Activated T-cell treated with anti-CD3 and anti-CD28 coated beads for 1 hour (primary cell): ENCODE measurements at regions not wholly inside any gene's neighbourhood (a gene's known extent, or its start where the extent isn't known, plus 50 kb on each side); places are given as distances from the start of the nearest gene placed in this dataset.
"Not testable (repeated sequence)": the region's sequence is repeated elsewhere in the genome, so short reads cannot be mapped to it uniquely, and the experiment has no call there.

ENCODE experiments used
- DNase-seq: peaks from one replicate; pipeline ENCODE4 v3.0.0-alpha.2; 2020; ENCODE audit warnings: low read depth

DNA sequence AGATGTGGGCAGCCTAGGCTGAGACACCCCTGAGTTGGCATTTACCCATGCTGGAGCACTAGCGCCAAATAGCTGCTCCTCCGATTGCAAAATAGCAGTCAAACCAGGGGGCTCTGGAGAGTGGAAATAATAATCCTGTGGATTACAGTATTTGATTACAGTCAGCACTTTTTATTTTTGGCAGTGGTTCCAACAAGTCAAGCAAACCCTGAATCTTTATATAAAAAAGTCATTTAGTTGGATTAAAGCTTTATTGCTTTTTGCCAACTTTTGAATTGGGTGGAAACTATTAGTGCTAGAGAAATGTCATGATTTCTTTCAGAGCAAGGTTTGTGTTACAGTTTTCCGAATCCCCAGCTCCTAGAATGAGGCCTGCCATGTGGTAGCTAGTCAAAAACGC lies 99.3 kb upstream of the FAM20A start:
- DNase-seq = no peak

DNA sequence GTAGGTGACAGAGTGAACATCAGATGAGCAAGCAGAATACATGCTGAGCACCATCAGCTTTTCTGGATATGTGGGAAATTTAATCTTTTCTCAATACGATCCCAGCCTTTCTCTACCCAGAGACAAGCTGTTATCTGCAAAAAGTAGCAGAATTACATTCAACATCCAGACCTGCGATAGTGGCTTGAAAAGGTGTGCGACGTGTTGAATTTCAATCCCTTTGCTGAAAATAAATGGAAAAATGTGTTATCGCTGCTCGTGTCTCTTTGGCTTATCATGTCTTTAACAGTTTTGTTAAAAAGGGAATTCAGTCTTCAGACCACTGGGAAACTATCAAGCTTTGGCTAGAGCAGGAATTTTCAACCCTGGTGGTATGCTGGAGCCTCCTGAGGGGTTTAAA lies 98.8 kb upstream of the FAM20A start:
- no peak for DNase-seq

DNA sequence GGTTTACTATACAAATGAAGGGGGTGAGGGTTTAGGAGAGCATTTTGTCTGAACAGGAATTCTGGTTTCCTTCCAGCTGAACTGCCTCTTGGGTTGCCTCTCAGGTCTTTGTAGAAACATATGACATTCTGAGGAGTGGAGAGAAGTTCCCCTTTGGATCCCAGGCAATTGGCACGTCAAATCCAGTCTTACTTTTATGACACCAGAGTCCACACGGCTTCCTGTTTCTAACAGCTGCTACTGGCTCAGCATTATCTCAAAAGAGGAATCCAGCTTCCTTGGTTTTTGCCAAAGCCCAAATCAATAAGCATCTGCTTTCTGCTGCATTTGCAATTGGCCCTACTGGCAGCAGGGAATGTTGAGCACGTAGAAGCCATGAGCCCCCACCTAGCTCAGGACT lies 97.6 kb upstream of the FAM20A start:
- no peak for DNase-seq

DNA sequence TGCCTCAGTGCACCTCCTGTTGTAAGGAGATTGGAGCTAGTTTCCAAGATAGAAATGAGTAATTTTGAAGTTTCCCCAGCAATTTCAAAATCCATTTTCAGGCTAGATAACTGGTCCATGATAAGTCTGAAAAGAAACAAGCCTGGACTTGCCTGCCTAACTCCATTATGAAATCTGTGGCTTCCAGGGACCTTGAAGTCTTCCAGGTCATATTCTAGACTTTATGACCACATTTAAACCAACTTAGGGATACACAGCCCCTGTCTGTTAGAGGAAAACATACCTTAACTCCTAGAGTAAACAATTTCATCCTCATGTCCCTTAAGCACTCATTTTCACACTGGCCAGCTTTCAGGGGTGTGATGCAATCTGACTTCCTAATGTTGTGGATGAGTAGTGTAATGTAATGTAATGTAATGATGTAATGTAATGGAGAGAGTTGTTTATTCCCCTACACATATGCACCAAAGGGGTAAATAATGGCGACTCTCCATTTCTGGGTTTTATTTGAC lies 96.7 kb upstream of the FAM20A start:
- DNase-seq = no peak

DNA sequence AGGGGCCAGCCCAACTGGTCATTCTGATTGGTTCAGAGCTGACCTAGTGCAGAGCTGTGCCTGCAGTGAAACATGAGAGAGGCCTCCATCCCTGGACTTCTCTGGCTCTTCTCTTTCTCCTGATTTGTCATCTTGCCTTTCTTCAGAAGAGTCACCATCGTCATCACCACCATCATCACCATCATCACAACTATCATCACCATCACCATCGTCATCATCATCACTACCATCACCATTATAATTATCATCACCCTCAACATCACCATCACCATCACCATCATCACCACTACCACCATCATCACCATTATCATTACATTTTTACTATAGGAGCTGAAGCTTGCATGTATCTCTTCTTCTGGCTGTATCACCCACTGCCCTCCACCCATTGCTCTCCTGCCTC lies 94.5 kb upstream of the FAM20A start:
- DNase-seq = no peak

DNA sequence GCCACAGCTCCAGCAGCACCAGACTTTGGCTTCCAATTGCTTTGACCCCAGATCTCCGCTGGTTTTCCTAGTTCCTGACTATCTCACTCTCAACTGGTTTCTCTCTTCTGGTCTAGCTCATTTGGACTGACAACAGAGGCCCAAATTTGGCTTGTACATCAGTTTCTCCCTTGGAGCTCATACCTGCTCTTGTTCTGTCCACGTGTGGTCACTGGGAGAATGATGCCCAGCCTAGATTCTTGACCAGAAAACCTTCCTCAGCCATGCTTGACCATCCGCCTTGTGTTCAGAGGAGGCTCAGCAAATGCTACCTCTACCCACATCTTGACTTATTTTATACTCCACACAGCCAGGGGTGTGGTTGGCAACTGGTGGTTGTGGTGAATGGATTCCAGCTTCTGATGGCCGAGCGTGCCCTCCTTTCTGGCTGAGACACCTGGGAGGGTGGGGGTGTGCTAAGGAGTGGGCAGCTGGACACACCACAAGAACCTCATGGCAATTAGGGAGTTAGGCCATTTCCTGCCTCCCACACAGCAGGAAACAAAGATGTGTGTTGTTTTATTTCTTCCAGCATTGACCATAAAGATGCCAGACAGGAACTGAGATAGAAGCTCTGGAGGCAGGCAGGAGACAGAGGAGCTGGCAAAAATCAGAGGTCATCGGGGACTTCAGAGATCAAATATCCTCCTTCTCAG lies 93.8 kb upstream of the FAM20A start:
- DNase-seq = no peak

DNA sequence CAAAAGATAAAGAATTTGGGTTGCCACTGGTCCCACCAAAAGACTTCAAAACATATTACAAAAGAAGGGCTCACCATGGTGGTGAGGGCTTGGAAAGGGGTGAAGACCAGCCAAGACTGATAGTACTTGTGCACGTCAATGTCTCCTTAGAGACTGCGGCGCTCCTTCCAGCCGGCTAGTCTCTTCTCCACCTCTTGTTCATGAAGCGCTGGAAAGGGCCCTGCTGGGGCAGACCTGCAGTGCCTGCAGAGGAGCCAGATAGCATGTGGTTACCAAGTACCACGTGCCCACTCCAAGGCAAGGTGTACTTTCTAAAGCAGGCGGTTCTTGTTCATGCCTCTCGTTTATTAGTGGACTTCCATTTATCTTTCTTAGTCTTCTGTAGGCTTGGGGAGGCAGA lies 92.7 kb upstream of the FAM20A start:
- no peak for DNase-seq

DNA sequence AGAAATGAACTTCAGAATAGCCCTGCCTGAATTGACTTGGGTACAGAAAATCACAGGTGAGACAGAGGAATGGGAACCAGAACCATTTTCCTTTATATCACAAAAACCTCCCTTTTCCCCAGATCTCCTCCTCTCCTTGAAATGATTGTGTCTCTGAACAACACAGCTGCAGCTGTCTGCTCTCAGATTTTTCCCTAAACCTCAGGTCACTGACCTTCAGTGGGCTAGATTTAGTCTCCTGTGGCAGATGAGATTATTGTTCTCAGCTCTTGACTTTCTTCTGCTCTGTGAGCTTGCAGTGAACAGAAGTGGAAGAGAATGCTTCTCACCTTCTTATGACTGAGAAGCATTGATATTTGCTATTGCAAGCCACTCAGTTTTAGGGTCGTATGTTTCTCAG lies 92.3 kb upstream of the FAM20A start:
- DNase-seq = no peak

DNA sequence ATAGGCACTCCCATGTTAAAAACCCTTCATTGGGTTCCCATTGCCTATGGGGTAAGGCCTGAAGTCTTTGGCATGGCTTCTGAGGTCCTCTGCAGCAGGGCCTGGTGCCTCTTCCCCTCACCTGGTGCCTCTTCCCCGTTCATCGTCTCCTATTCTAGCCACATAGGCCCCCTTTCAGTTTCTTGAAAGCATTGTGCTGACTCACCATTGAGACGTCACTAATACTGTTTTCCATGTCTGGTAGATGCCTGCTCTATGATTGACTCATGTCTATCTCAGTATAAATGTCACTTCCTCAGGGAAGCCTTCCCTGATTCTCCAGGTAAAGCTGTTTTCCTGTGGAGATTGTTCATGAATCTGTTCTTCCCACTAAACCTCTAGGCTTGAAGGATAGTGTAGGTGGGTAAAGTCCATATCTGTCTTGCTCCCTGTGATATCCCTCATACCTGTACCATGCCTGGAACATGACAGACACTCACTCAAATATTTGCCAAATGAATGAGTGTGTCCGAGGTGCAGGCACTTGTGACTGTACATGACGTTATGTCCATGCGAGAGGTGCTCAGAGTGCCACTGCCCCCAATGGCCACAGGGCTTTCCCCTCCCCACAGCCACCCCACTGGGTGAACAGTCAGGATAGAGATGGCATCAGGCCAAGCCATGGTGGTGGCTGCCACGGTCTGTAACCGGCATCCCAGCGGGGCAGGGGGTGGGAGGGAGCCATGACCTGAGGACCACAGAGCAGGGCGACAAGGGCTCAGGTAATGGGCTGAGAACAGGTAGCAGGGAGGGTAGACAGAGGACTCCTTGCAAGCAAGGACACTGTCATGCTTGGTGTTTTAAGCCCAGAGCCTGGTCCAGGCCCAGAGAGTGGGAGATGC lies 85.2 kb upstream of the FAM20A start:
- no peak for DNase-seq

DNA sequence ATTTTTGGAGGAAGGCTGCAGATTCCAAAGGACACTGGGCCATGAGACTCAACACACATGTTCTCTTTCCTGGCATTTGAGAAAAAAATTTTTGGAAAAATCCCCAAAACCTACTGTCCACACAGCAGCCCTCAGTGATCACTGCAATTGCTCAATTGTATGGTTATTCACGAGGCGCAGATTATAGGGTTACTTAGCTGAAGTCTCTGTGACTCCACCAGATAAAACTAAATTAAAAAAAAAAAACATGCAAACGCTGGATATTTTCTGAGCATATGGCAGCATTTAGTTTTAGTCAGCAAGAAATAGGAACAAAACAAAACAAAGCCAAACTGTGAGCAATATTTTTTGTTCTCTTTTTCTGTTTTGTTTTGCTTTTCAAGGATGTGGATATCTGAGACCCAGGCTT lies 83.8 kb upstream of the FAM20A start:
- no peak for DNase-seq

DNA sequence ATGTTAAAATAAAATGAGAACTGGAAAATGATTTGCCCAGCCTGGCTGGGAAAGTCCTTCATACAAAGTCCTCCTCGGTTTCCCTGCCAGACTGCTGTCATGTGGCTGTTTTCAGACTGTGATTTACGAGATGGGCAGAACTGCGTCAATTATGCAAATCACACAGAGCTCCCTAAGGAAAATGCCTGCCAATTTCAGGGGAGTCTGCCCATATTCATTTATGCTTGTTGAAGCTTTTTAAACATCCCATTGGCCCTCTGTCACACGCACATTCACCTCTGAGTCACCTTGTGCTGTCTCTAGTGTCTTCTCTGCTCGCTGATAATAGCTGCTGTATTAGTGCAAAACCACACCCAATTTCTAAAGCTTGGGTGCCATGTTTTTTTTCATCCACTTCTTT lies 81.7 kb upstream of the FAM20A start:
- no peak for DNase-seq

DNA sequence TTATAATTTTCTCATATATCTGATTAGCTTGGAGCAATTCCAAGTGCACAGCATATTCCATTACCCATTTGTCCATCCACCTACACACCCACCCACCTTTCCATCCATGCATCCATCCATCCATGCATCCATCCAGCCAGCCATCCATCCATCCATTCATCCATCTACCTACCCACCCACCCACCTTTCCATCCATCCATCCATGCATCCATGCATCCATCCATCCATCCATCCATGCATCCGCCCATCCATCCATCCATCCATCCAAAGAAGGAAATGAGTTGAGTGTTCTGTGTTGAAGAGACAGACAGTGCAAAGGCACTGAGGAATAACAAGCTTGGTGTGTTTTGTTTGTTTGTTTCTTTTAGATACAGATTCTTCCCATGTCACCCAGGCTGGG lies 78.7 kb upstream of the FAM20A start:
- no peak for DNase-seq

DNA sequence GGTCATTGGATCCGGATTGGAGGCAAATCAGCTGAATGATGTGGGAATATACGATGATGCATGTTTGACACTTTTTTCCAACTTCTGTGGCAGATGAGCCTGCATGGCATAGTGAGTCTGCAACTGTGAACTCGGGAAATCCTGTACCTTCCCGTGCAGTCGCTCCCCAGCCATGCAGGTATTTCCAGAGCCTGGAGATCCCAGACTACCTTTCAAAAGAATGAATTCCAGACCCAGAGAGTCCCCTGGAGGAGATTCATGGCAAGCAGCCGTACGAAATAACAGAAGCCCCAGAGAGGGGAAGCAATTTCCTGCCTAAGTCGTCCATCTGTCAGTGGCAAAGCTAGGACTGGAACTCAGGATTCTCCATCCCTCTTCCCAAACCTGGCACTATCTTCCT lies 75.7 kb upstream of the FAM20A start:
- DNase-seq = no peak

DNA sequence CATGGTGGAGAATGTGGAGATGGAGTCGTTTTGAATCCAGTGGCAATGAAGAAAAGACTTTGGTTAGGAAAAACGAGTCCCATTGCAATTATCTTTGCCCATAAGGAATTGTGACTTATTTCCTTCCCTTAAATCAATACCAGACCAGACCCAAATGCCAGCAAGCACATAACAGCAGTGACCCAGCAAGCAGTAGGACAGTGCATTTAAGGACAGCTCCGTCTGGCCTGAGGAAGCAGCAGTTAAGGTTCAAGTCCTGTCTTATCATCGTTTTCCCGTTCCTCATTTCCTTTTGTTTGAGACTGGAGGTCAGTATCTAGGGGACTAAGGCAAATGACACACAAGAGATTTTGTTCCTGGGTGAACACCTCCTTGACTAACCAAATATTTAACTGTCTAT lies 74.6 kb upstream of the FAM20A start:
- DNase-seq = no peak

DNA sequence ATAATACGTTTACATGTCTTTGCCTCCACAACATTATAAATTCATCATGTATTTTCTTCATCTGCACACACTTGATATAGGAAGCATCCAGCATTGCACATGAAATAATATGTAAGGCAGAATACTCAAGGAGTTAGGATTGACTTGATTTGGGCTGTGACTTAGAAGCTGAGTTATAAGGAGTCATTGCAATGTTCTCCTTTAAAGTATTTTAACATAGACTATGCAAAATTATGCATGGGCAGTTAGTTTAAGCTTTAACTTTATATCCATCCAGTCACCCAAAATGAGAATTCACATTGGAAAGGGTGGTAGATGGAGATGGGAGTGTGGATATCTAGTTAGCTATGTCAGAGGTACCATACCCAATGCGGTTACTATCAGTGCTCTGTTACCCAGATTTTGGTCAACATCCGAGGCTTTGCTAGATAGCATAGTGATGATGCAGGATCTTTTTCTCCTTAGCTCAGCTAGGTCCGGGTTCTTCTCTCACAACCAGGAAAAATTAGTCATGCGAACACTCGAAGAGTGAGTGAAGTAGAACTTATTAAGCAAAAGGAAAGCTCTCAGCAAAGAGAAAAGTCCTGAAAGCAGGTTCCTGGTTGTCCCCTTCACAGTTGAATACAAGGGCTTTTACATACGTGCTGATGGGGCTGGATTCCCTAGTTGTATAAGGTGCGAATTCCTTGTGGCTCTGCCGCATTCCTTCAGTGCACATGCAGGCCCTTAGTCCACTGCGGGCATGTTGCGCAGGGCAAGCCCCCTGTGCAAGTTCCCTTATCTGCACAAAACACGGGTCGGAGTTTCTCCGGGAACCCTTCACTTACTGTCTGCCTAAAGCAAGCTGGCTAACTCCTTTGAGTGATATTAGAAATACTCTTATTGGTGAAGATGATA lies 73.1 kb upstream of the FAM20A start:
- DNase-seq = no peak

DNA sequence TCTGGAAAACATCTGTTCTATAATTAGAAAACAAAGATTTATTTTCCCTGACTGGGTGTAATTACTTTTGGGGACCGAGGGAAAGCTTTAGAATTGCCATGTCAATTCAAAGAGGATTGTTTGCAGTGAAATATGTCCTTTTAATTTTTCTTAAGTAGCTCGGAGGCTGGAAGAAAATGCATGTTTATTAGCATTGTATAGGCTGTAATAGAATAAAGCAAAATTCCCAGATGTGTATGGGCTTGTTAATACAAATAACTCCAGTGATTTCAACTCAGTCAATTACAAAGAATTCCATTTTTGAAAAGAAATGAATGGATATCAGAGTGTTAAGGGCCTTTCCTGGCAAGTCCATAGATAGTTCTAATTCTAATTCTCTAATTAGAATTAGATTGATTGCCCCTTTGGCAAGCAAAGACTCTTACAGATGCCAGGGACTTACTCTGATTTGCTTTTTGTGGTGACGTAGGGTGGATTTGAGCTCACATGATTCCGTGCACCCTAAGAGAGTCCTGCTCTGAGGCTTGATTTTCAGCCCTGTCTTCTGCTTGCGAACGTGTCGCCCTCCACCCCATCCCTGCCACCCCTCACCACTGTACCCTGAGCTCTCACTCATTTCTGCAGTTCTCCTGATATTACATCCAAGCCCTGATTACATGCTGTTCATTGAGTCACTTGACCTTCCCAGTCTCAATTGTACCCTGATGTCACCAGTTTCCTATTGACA lies 70.0 kb upstream of the FAM20A start:
- DNase-seq = no peak

DNA sequence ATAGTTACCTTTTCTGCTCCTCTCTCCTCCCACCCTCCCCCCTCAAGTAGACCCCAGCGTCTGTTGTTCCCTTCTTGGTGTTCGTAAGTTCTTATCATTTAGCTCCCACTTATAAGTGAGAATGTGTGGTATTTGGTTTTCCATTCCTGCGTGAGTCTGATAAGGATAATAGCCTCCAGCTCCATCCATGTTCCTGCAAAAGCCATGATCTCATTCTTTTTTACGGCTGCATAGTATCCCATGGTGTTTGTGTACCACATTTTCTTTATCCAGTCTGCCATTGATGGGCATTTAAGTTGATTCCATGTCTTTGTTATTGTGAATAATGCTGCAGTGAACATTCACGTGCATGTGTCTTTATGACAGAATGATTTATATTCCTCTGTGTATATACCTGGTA lies 65.3 kb upstream of the FAM20A start:
- DNase-seq = not testable (repeated sequence)

DNA sequence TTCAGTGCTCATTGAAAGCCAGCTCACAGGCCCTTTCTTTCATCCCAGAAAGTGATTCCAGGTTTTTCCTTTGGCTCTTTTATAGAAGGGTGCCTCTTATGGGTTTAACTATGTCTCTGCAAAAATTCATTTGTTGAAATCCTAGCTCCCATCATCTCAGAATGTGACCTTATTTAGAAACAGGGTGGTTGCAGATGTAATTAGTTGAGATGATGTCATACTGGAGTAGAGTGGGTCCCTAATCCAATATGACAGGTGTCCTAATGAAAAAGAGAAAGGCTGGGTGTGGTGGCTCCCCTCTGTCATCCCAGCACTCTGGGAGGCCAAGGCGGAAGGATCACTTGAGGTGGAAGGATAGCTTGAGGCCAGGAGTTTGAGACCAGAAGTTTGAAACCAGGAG lies 64.2 kb upstream of the FAM20A start:
- DNase-seq = no peak

DNA sequence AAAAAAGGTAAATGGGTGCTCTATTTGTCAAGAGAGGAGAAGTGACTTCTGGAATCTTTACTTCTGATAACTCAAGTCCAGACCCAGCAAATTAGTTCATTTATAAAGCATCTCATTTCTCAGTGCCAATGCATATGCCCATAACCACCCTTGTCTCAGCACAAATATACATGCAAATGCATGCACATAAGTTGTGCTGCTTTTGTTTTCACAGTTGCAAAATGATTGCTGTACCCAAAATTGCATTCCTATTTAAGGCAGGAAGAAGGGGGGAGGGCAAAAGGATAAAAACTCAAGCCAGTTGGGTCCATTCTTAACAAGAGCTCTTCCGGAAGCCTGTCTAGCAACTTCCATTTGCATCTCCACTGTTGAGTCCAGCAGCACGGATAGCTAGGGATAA lies 61.3 kb upstream of the FAM20A start:
- no peak for DNase-seq

DNA sequence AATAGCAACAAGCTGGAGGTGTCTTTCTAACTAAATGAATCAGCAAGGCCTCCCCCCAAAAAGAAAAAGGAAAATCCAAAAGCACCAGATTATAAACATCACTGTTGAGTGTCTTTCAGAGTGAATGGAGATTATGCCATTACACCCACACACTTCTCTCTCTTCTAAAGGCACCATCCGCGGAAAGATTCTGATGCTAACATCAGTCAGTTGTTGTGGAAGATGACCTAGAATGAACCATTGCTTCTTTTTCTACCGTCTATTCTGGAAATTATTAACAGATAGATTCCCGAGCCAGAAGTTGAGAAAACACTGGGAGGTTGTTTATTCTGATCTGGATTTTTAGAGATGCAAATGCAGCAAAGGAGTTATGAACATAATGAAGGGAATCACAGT lies 60.9 kb upstream of the FAM20A start:
- no peak for DNase-seq

DNA sequence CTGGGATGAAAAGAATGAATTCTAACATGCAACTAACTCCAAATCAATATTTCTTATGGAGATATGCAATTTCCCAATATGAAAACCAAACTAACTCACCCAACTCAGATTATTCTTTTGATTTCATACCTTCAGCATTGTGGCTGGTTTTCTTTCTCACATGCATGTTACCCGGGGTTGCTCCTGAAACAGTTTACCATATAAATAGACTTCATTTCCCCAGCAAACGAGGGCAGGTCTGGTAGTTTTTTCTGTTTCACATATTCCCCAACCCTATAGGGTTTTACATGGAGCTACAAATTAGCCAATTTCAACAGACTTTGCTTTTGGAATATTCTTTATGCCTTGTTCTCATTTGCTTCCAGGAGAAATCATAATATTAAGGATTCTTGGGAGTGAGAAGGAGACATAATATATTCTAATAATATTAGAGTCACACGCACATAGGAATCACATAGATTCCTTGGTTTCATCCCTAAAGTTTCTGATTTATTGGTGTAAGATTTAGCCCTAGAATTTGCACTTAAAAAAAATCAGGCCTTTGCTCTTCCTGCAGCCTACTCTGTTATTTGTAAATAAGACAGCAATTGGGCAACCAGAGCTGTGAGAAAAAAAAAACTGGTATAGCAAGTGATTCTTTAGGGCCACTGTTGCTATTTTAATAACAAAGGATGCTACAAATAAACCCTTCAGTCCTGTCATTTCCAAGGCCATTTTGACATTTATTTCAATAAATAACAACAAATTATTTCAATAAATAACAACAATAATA lies 60.3 kb upstream of the FAM20A start:
- DNase-seq = no peak
